ENCODE measurements at regions not wholly inside any gene's neighbourhood (a gene's known extent, or its start where the extent isn't known, plus 50 kb on each side); places are given as distances from the start of the nearest gene placed in this dataset.
A peak's percentile ranks its signal among the peaks of the same experiment; 100 is the strongest.

- H3K9me3 ChIP-seq (ENCODE audit: control insufficient read depth, insufficient read depth, low read length) = no peaks in the 10 kb centered on the region
- no peaks in the 10 kb centered on the region for H3K36me3 ChIP-seq (ENCODE audit: control insufficient read depth, insufficient read depth, low read length)
- H3K18ac ChIP-seq (ENCODE audit: low read depth, low read length) = no peak overlapping the region
- no peak overlapping the region for H4K8ac ChIP-seq (ENCODE audit: low read depth in 2 of 2, low read length in 2 of 2)
- peak overlapping the region; percentile 11; the same call in 1 of the 2 replicates for H2BK120ac ChIP-seq (ENCODE audit: low read depth, low read length)
- intact Hi-C loops (cut with micrococcal nuclease) (no loop called here), dilution Hi-C loops (cut with HindIII; ENCODE audit: low sequenced_read_pairs, unreplicated experiment) (no loop called here), in situ Hi-C loops (cut with MboI; ENCODE audit: low sequenced_read_pairs) (no loop called here)
- no peak overlapping the region for H2AK5ac ChIP-seq (ENCODE audit: low read depth, low read length)
- WGBS, 2 experiments (ENCODE audit: extremely low coverage in 2 of 2, insufficient read length in 1 of 2) = no CpG with 5 or more reads among the region's 3 CpGs
- no peak overlapping the region for H3K4me2 ChIP-seq (ENCODE audit: low read depth, low read length)
- no peak overlapping the region for H3K4me3 ChIP-seq (ENCODE audit: insufficient read depth, low read depth, low read length)
- no peak overlapping the region for H2BK20ac ChIP-seq (ENCODE audit: low read depth, low read length)
- H3K4me1 ChIP-seq (ENCODE audit: control insufficient read depth, insufficient read depth, low read length) = no peaks in the 10 kb centered on the region
- ChIA-PET CTCF (no interaction called here), POLR2A (ENCODE audit: unreplicated experiment) (interaction anchor here (0.6 kb wide), 1 partner anchor 1217 kb away, joined by 3 read pairs; no protein-coding TSS in a partner anchor)
- H4K5ac ChIP-seq (ENCODE audit: low read depth, low read length) = no peak overlapping the region
- no peak for DNase-seq
- H3K27ac ChIP-seq (ENCODE audit: insufficient read depth, low read length) = no peak overlapping the region
- H2BK5ac ChIP-seq (ENCODE audit: low read depth, low read length, poor library complexity, severe bottlenecking) = no peak overlapping the region
- no peak overlapping the region for H2AK9ac ChIP-seq (replicated peaks; ENCODE audit: low read depth, low read length, poor library complexity)
- no peak for ATAC-seq (ENCODE audit: low read depth)
- no peaks in the 10 kb centered on the region for H3K27me3 ChIP-seq (ENCODE audit: control insufficient read depth, insufficient read depth, low read length)
- no peaks in the 10 kb centered on the region for H4K20me1 ChIP-seq (ENCODE audit: insufficient read depth, low read length)
- no peak overlapping the region for H3K9ac ChIP-seq (ENCODE audit: low read depth, low read length)
- H3K14ac ChIP-seq (replicated peaks; ENCODE audit: low read depth, low read length) = no peak overlapping the region
- no peak overlapping the region for H3K56ac ChIP-seq (ENCODE audit: extremely low read depth, insufficient read depth, low read length)
- no peaks in the 10 kb centered on the region for H3K9me1 ChIP-seq (ENCODE audit: insufficient read depth, low read length)
- no peak overlapping the region for H4K91ac ChIP-seq (ENCODE audit: insufficient read depth, low read depth, low read length)
- no peak overlapping the region for H3K23ac ChIP-seq (ENCODE audit: low read depth, low read length)
- no peaks in the 10 kb centered on the region for H3K79me1 ChIP-seq (ENCODE audit: low read depth in 1 of 2, low read length in 2 of 2)
- TF ChIP-seq ELK1 (IDR thresholded peaks at IDR 0.05; ENCODE audit: borderline replicate concordance, low read depth, low read length) = no peak
- no peak for TF ChIP-seq MAZ (IDR thresholded peaks at IDR 0.05; ENCODE audit: borderline replicate concordance, low read depth, low read length)
- no peak for TF ChIP-seq RAD21 (IDR thresholded peaks at IDR 0.05; ENCODE audit: low read length)
- TF ChIP-seq BHLHE40 (IDR thresholded peaks at IDR 0.05; ENCODE audit: low read depth, low read length) = no peak
- TF ChIP-seq, protein P1, sequence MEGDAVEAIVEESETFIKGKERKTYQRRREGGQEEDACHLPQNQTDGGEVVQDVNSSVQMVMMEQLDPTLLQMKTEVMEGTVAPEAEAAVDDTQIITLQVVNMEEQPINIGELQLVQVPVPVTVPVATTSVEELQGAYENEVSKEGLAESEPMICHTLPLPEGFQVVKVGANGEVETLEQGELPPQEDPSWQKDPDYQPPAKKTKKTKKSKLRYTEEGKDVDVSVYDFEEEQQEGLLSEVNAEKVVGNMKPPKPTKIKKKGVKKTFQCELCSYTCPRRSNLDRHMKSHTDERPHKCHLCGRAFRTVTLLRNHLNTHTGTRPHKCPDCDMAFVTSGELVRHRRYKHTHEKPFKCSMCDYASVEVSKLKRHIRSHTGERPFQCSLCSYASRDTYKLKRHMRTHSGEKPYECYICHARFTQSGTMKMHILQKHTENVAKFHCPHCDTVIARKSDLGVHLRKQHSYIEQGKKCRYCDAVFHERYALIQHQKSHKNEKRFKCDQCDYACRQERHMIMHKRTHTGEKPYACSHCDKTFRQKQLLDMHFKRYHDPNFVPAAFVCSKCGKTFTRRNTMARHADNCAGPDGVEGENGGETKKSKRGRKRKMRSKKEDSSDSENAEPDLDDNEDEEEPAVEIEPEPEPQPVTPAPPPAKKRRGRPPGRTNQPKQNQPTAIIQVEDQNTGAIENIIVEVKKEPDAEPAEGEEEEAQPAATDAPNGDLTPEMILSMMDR (conservative IDR thresholded peaks at IDR 0.05; ENCODE audit: low read depth, low read length) = no peak
- TF ChIP-seq MXI1 (IDR thresholded peaks at IDR 0.05; ENCODE audit: borderline replicate concordance, low read depth, low read length) = no peak
- no peak for TF ChIP-seq SMC3 (IDR thresholded peaks at IDR 0.05; ENCODE audit: low read depth, low read length)
- TF ChIP-seq CHD1 (IDR thresholded peaks at IDR 0.05; ENCODE audit: low read depth, low read length) = no peak
- TF ChIP-seq RCOR1 (IDR thresholded peaks at IDR 0.05; ENCODE audit: insufficient replicate concordance, low read length) = no peak
- no peak for TF ChIP-seq NFE2L2 (IDR thresholded peaks at IDR 0.05; ENCODE audit: low read depth, low read length)
- no peak for TF ChIP-seq RFX5 (IDR thresholded peaks at IDR 0.05; ENCODE audit: low read depth, low read length)
- no peak for TF ChIP-seq MAFK (IDR thresholded peaks at IDR 0.05; ENCODE audit: low read depth, low read length)
- H2AFZ ChIP-seq (replicated peaks; ENCODE audit: low read length, poor library complexity) = no peak overlapping the region
- no peak overlapping the region for H2BK15ac ChIP-seq (ENCODE audit: low read depth, low read length)
- BruUV-seq (replicated peaks) = no TSS peak
- no peak overlapping the region for H3K4ac ChIP-seq (ENCODE audit: low read depth, low read length)
These were observed 178.4 kb upstream of the CDIN1 start for GRCh38 chr15:36400936-36401585.

Measured in IMR-90 (cell line).